ENCODE measurements at regions not wholly inside any gene's neighbourhood (a gene's known extent, or its start where the extent isn't known, plus 50 kb on each side); places are given as distances from the start of the nearest gene placed in this dataset.
"Not testable (repeated sequence)": the region's sequence is repeated elsewhere in the genome, so short reads cannot be mapped to it uniquely, and the experiment has no call there.

- not testable (repeated sequence) for TF ChIP-seq EZH2 (IDR thresholded peaks at IDR 0.05; ENCODE audit: insufficient read depth, poor library complexity, severe bottlenecking); EZH2phosphoT487 (IDR thresholded peaks at IDR 0.05; ENCODE audit: insufficient read depth, low read depth)
These were observed 1011.4 kb downstream of the VRK1 start for GRCh38 chr14:97808541-97808940.

All from GM23248 (cell line).